OCI-LY3 (cell line): ENCODE measurements at regions not wholly inside any gene's neighbourhood (a gene's known extent, or its start where the extent isn't known, plus 50 kb on each side); places are given as distances from the start of the nearest gene placed in this dataset.

Experiments
- H2AFZ ChIP-seq: fragments of 200-600, 300-600 bp; shearing (Covaris generic); 2 replicates; pipeline ENCODE4 v1.6.0; 2014; ENCODE audit warnings: antibody characterized with exemption, low read depth, low read length
- H3K27ac ChIP-seq: fragments of 200-600, 300-600 bp; sonication (generic); 2 replicates; pipeline ENCODE4 v1.5.1; 2014; ENCODE audit warnings: mild to moderate bottlenecking, low read length, moderate library complexity, mixed read lengths
- H3K27me3 ChIP-seq: fragments of 200-600, 300-600 bp; sonication (generic); 2 replicates; pipeline ENCODE4 v1.6.1; 2014; ENCODE audit warnings: low read depth, low read length, mixed read lengths
- H3K36me3 ChIP-seq: fragments of 200-600, 300-600 bp; sonication (generic); replicated peaks from 2 replicates; pipeline ENCODE3; 2014; ENCODE audit warnings: low read depth, low read length, mixed read lengths
- H3K4me1 ChIP-seq: fragments of 300-600, 200-600 bp; sonication (generic); 2 replicates; pipeline ENCODE4 v1.6.1; 2014; ENCODE audit warnings: low read length, mixed read lengths
- H3K4me2 ChIP-seq: fragments of 200-600, 300-600 bp; sonication (generic); 2 replicates; pipeline ENCODE4 v1.6.1; 2014; ENCODE audit warnings: low read length, mixed read lengths
- H3K4me3 ChIP-seq: fragments of 300-600, 200-600 bp; sonication (generic); 2 replicates; pipeline ENCODE4 v1.5.1; 2014; ENCODE audit warnings: antibody characterized with exemption, mild to moderate bottlenecking, low read length, moderate library complexity
- H3K79me2 ChIP-seq: fragments of 300-600, 200-600 bp; shearing (Covaris generic); 2 replicates; pipeline ENCODE4 v1.6.1; 2014; ENCODE audit warnings: mild to moderate bottlenecking, low read length, mixed read lengths
- H3K9ac ChIP-seq: fragments of 300-600, 200-600 bp; shearing (Covaris generic); 2 replicates; pipeline ENCODE4 v1.6.0; 2014; ENCODE audit warnings: mild to moderate bottlenecking, low read length, moderate library complexity
- H3K9me3 ChIP-seq: fragments of 200-600, 300-600 bp; shearing (Covaris generic); 2 replicates; pipeline ENCODE4 v1.6.1; 2014; ENCODE audit warnings: low read length, mixed read lengths; ENCODE audit not compliant: insufficient read depth
- H4K20me1 ChIP-seq: fragments of 200-600, 300-600 bp; sonication (generic); 2 replicates; pipeline ENCODE4 v1.6.1; 2016; ENCODE audit warnings: low read length, mixed read lengths; ENCODE audit not compliant: insufficient read depth
- CTCF ChIP-seq: fragments of 200-600, 300-600 bp; sonication (generic); IDR thresholded peaks from 2 replicates; pipeline ENCODE4 v1.5.1; 2014; ENCODE audit warnings: antibody characterized with exemption, low read length, low read depth
- EZH2phosphoT487 ChIP-seq: fragments of 200-600 bp; shearing (Covaris generic); IDR thresholded peaks from 2 replicates; pipeline ENCODE4 v1.6.1; 2018; ENCODE audit warnings: antibody characterized with exemption, mixed run types, low read depth

- no peak for TF ChIP-seq CTCF
- TF ChIP-seq EZH2phosphoT487: no peak
- Histone ChIP-seq H3K4me3 (peak overlapping the region; percentile 27; the same call in 1 of the 2 replicates), H3K27ac (peak overlapping the region; percentile 98), H3K79me2 (no peaks in the 10 kb centered on the region), H3K36me3 (peaks cover 12% of the 10 kb centered on the region), H3K9ac (peak overlapping the region; percentile 84), H4K20me1 (no peaks in the 10 kb centered on the region), H3K27me3 (no peaks in the 10 kb centered on the region), H3K4me2 (peak overlapping the region; percentile 84), H3K9me3 (peaks cover 16% of the 10 kb centered on the region; the same call in 1 of the 2 replicates), H3K4me1 (peaks cover 56% of the 10 kb centered on the region), H2AFZ (no peak overlapping the region)
These were observed 256.7 kb upstream of the PLEKHG7 start for GRCh38 chr12:92446083-92446460.

- peaks cover 6% of the 10 kb centered on the region for H3K36me3 ChIP-seq
- H3K4me1 ChIP-seq: peaks cover 56% of the 10 kb centered on the region
- peak overlapping the region; percentile 60 for H3K4me3 ChIP-seq
- TF ChIP-seq EZH2phosphoT487 (no peak), CTCF (no peak)
- no peaks in the 10 kb centered on the region for H3K79me2 ChIP-seq
- no peaks in the 10 kb centered on the region for H3K27me3 ChIP-seq
- H3K9ac ChIP-seq: peak overlapping the region; percentile 84
- H2AFZ ChIP-seq: peak overlapping the region; percentile 61; the same call in 1 of the 2 replicates
- peak overlapping the region; percentile 98 for H3K27ac ChIP-seq
- peaks cover 12% of the 10 kb centered on the region; the same call in 1 of the 2 replicates for H3K9me3 ChIP-seq
- no peaks in the 10 kb centered on the region for H4K20me1 ChIP-seq
- peak overlapping the region; percentile 84 for H3K4me2 ChIP-seq
These were observed 257.3 kb upstream of the PLEKHG7 start for GRCh38 chr12:92445253-92446082.

GRCh38 chr12:92444763-92445162 lies 258.0 kb upstream of the PLEKHG7 start:
- Histone ChIP-seq H3K4me3 (peak overlapping the region; percentile 60), H3K9ac (peak overlapping the region; percentile 84), H3K27ac (peak overlapping the region; percentile 98), H3K36me3 (peaks cover 5% of the 10 kb centered on the region), H3K4me2 (peak overlapping the region; percentile 84), H3K27me3 (no peaks in the 10 kb centered on the region), H3K79me2 (no peaks in the 10 kb centered on the region), H3K9me3 (0 out of 2 replicates have a peak, but pooled peaks cover 7% of the 10 kb centered on the region), H4K20me1 (no peaks in the 10 kb centered on the region), H3K4me1 (peaks cover 57% of the 10 kb centered on the region), H2AFZ (peak overlapping the region; percentile 61)
- TF ChIP-seq EZH2phosphoT487 (no peak), CTCF (no peak)

DNA sequence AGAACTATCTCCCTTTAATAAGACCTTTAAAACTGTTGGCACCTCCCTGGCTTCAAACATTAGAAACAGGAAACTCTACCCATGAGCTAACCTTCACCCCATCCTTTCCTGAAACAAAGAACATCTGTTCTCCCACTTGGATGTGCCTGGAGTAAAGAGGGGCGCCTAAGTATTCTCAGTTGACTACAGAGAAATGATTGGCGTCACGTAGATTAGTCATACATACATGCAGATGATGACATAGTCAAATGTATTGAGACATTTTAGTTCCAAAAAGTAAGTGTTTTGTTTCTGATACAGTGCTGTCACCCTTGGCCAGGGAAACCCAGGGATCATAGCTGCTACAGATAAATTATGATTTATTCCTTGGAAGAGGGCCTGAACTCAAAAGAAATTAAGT lies 260.0 kb upstream of the PLEKHG7 start:
- no peak for TF ChIP-seq EZH2phosphoT487
- TF ChIP-seq CTCF: no peak
- Histone ChIP-seq H3K4me3 (no peak overlapping the region), H3K36me3 (peaks cover 3% of the 10 kb centered on the region), H2AFZ (no peak overlapping the region), H3K27ac (no peak overlapping the region), H3K4me2 (no peak overlapping the region), H3K79me2 (no peaks in the 10 kb centered on the region), H4K20me1 (no peaks in the 10 kb centered on the region), H3K27me3 (no peaks in the 10 kb centered on the region), H3K9me3 (0 out of 2 replicates have a peak, but pooled peaks cover 4% of the 10 kb centered on the region), H3K9ac (no peak overlapping the region), H3K4me1 (peaks cover 70% of the 10 kb centered on the region)
